GM11168 (cell line): ENCODE measurements at regions not wholly inside any gene's neighbourhood (a gene's known extent, or its start where the extent isn't known, plus 50 kb on each side); places are given as distances from the start of the nearest gene placed in this dataset.

Experiments
- in situ Hi-C: fragments of 300-500 bp; cut with MboI; formaldehyde crosslinking; loops from one replicate; pipeline ENCODE4 v1.12.0; 2022; ENCODE audit warnings: low sequenced_read_pairs; ENCODE audit not compliant: unreplicated experiment

DNA sequence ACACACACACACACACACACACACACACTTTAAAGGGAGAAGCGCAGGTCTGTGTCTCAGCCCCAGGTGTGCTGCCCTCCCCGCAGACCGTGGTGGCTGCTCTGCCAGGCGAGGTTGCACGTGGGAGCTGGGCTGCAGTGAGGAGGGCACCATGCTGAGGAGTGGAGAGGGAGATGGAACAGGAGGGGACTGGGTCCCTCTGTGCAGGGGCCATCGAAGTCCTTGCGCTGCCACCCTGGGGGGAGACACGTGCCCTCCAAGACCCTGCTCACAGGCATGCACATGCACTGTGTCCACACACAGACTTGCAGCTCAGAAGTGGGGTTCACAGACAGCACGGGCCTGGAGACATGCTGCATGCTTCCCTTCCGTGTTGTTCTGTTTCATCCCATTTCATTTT is 65.5 kb upstream of the HGFAC start:
- in situ Hi-C loops: no loop called here

- in situ Hi-C loops: no loop called here
These were observed 64.2 kb upstream of the HGFAC start for GRCh38 chr4:3377557-3377956.

GRCh38 chr4:3380336-3380735 is 61.4 kb upstream of the HGFAC start:
- in situ Hi-C loops: loop anchor here (10.0 kb wide), 1 partner anchor 54 kb away; no protein-coding TSS in a partner anchor

DNA sequence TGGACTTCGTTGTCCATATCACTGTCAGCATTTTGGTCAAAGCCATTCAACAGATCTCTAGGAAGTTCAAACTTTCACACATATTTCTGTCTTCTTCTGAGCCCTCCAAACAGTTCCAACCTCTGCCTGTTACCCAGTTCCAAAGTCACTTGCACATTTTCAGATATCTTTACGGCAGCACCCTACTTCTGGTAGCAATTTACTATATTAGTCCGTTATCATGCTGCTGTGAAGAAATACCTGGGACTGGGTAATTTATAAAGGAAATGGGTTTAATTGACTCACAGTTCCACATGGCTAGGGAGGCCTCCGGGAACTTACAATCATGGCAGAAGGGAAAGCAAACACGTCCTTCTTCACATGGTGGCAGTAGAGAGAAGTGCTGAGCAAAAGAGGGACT is 60.6 kb upstream of the HGFAC start:
- in situ Hi-C loops: loop anchor here (10.0 kb wide), 1 partner anchor 54 kb away; no protein-coding TSS in a partner anchor

DNA sequence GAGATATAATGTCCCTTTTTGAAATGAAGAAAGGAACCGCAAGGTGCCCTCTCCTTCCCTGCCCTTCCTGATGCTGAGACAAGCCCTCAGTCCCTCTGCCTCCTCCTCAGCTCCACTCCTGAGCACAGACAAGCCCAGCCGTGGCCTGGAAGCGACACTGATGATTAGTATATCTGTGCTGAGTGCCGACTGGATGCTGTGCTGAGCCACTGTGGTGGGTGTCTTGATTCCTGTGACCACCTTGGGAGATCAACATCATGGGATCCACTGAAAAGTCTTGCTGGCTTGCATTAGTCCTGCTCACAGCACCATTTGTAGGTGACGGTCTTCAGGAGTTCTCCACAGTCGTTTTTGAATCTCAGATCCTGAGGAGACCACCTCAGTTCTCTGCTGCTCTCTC is 59.5 kb upstream of the HGFAC start:
- in situ Hi-C loops: loop anchor here (10.0 kb wide), 1 partner anchor 53 kb away; no protein-coding TSS in a partner anchor

- in situ Hi-C loops: loop anchor here (10.0 kb wide), 1 partner anchor 50 kb away; no protein-coding TSS in a partner anchor
These were observed 57.4 kb upstream of the HGFAC start for GRCh38 chr4:3384391-3384770.

DNA sequence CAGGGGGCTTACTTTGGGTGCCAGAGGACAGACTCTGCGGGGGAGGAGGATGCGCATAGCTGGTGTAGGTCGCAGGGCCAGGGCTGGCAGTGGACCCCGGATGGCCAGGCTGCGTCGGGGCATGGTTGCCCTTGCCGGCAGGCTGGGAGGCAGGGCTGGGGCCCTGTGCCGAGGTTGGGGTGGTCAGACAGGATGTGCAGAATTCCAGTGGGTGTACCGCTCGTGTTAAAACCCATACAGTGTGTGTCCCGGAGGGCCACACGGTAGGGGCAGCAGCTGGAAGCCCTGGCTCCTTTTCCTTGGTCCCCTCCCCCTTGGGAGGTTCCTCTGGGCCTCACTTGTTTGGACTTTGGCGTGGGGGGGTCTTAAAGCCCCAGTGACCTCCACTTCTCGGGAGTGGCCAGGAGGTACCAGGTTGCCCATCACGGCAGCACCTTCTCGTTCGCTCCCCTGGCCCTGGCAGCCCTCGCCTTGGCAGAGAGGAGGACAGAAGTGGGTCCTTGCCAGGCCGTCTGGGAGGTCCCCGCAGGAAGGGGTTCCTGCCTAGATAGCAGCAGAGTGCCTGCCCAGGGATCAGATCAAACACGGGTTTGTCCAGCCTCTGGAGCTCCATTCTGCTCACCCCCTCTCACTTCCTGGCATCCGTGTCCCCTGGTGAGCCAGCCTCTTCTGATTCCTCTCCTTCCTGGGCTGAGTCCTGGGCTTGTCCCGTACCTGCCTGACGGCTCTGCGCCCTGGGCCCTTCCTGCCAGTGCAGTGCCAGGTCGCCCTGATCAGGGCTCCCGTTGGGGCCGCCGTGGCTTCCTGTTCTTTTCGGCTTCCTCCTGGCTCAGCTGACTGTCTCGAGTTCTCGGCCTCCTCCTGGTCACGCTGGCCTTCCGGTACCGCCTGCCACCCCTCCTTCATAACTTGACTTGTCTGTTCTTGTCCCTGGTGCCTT is 56.7 kb upstream of the HGFAC start:
- in situ Hi-C loops: loop anchor here (10.0 kb wide), 1 partner anchor 50 kb away; no protein-coding TSS in a partner anchor

GRCh38 chr4:3385711-3386420 is 55.9 kb upstream of the HGFAC start:
- in situ Hi-C loops: loop anchor here (10.0 kb wide), 1 partner anchor 49 kb away; no protein-coding TSS in a partner anchor

DNA sequence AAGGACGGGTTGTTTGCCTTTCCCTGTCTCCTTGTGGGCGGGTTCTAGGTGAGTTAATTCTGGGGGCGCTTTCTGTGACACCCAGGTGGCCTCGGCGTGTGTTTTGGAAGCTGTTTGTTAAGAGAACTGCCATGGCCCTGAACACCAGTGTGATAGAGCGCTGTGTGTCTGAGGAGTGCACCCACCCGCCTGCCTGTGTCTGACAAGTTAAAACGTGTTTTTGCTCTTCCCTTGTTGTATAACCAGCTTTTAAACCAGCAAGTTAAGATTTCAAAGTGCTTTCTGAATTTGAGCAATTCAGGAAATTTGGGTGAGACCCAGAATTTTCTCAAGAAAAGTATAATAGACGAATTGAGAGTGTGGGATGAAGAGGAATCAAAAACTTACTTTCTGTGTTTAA is 55.2 kb upstream of the HGFAC start:
- in situ Hi-C loops: loop anchor here (10.0 kb wide), 1 partner anchor 48 kb away; no protein-coding TSS in a partner anchor

DNA sequence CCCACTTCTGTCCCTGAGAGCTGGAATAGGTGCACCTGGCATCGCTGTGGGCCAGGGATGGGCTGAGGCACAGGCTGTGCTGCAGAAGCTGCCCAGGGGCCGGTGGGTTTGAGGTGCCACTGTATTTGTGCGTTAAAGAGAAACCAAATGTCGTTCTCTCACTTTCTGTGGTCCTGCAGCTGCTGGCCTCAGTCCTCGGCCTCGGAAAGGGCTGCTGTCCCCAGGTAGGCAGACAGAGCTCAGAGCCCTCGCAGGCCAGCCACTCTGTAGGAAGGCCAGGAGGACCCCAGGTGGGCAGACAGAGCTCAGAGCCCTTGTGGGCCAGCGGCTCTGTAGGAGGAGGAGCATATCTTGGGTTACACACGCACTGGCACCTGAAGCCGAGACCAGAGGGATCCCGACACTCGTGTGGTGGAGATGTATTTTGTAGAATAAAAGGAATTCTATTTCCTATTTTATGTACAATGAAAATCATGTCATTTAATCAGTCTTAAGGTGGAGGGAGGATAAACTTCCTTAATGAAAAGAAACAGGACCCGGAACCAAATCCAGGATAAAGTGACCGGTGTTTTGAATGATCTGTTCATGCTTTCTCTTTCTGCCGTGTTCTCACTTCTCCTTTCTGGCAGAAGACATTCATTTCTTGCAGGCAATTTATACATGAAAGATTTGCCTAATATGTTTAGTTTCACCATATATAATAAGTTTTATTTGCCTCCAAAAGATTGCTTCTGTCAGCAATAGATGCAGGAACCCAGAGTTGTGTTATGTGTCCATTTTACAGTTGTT is 54.4 kb upstream of the HGFAC start:
- in situ Hi-C loops: loop anchor here (10.0 kb wide), 1 partner anchor 47 kb away; no protein-coding TSS in a partner anchor

GRCh38 chr4:3387943-3388361 is 53.8 kb upstream of the HGFAC start:
- in situ Hi-C loops: loop anchor here (10.0 kb wide), 1 partner anchor 47 kb away; no protein-coding TSS in a partner anchor

GRCh38 chr4:3388471-3389232 is 53.1 kb upstream of the HGFAC start:
- in situ Hi-C loops: loop anchor here (10.0 kb wide), 1 partner anchor 46 kb away; no protein-coding TSS in a partner anchor

- in situ Hi-C loops: loop anchor here (10.0 kb wide), 1 partner anchor 45 kb away; no protein-coding TSS in a partner anchor
These were observed 52.2 kb upstream of the HGFAC start for GRCh38 chr4:3389233-3390215.

- in situ Hi-C loops: no loop called here
These were observed 51.4 kb upstream of the HGFAC start for GRCh38 chr4:3390288-3390811.

DNA sequence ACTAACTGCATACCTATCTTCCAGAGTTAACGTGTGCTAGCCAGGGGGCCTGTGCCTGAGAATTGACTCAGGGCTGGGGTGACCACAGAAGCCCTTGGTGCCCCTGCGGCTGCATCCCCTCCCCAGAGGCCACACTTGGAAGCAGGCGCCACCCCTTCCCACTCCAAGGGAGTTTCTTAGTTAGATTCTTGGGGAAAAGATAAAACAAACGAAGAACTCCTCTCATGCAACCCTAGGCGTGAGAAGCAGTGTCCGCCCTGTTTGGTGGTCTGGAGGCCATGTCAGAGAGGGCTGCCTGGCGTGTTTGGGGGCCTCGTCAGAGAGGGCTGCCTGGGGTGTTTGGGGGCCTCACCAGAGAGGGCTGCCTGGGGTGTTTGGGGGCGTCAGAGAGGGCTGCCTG is 50.3 kb upstream of the HGFAC start:
- in situ Hi-C loops: no loop called here
